ENCODE measurements at regions not wholly inside any gene's neighbourhood (a gene's known extent, or its start where the extent isn't known, plus 50 kb on each side); places are given as distances from the start of the nearest gene placed in this dataset.

DNA sequence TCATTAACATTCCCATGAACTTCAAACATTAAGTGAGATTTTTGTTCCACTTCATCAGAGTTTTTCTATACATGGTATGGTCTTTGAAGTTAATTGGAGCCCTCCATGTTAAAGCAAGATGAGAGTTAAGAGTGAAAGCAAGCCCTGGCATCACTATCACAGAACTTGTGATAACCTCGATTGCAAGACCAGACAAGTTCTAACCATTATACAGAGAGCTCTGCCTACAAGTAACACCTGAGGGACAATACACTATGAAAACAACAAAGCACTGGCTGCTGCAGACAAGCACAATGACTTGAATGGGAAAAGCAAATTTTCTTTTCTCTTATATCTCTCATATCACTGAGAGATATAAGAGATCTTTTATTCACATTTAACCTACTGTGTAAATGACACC lies 126.6 kb upstream of the GYPA start:
- no peak for TF ChIP-seq EZH2phosphoT487 (IDR thresholded peaks at IDR 0.05; ENCODE audit: insufficient read depth, low read depth)
- TF ChIP-seq EZH2 (IDR thresholded peaks at IDR 0.05; ENCODE audit: insufficient read depth, poor library complexity, severe bottlenecking), result no peak
- WGBS, 2 experiments (ENCODE audit: low coverage in 1 of 2, low lambda C conversion rate in 2 of 2, missing lambda C conversion rate in 2 of 2), result 15 to 22% methylated on average over 1 of the region's 1 CpG
- Histone ChIP-seq H3K9me2 (ENCODE audit: insufficient read depth) (no peaks in the 10 kb centered on the region), H3K4me2 (ENCODE audit: unreplicated experiment) (no peak overlapping the region), H3F3A (ENCODE audit: insufficient read depth) (no peaks in the 10 kb centered on the region), H3K79me2 (ENCODE audit: insufficient read depth) (no peaks in the 10 kb centered on the region), H3K27me3 (replicated peaks; ENCODE audit: insufficient read depth) (no peaks in the 10 kb centered on the region), H3K4me1 (ENCODE audit: insufficient read depth) (no peaks in the 10 kb centered on the region), H2AFZ (no peak overlapping the region), H3K9ac (no peak overlapping the region), H3K27ac (no peak overlapping the region), H3K4me3 (no peak overlapping the region), H4K20me1 (ENCODE audit: insufficient read depth) (no peaks in the 10 kb centered on the region), H3K9me3 (ENCODE audit: low read depth) (no peaks in the 10 kb centered on the region), H3K36me3 (ENCODE audit: low read depth) (no peaks in the 10 kb centered on the region)
- in situ Hi-C loops (cut with MboI), result no loop called here
- DNase-seq, result no peak

DNA sequence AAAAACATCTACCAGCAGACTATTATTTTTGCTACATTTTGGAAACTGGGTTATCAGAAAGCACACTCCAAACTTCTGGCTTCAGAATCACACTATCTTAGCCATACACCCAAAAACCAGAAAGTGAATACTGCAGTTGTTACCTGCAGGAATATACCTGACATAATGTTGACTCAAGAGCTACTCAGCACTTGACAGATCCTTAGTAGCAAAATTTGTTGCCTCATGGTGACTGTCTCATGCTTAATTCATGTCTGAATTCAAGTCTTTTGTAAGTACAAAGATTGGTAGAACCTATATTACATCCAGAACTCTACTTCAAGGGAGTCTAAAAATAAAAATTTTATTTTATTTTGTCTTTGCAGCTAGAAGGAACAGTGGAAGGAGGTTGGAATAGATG lies 140.2 kb upstream of the GYPA start:
- Histone ChIP-seq H4K20me1 (ENCODE audit: insufficient read depth) (no peaks in the 10 kb centered on the region), H3K9me3 (ENCODE audit: low read depth) (no peaks in the 10 kb centered on the region), H3K4me2 (ENCODE audit: unreplicated experiment) (no peak overlapping the region), H3K36me3 (ENCODE audit: low read depth) (no peaks in the 10 kb centered on the region), H3K27me3 (replicated peaks; ENCODE audit: insufficient read depth) (no peaks in the 10 kb centered on the region), H3K9ac (no peak overlapping the region), H3K9me2 (ENCODE audit: insufficient read depth) (no peaks in the 10 kb centered on the region), H3K4me1 (ENCODE audit: insufficient read depth) (no peaks in the 10 kb centered on the region), H3K4me3 (no peak overlapping the region), H3F3A (ENCODE audit: insufficient read depth) (no peaks in the 10 kb centered on the region), H3K79me2 (ENCODE audit: insufficient read depth) (no peaks in the 10 kb centered on the region), H3K27ac (no peak overlapping the region), H2AFZ (no peak overlapping the region)
- in situ Hi-C loops (cut with MboI), result no loop called here
- no peak for DNase-seq
- TF ChIP-seq EZH2 (IDR thresholded peaks at IDR 0.05; ENCODE audit: insufficient read depth, poor library complexity, severe bottlenecking) (no peak), EZH2phosphoT487 (IDR thresholded peaks at IDR 0.05; ENCODE audit: insufficient read depth, low read depth) (no peak)

GRCh38 chr4:144283526-144283925 lies 143.0 kb upstream of the GYPA start:
- TF ChIP-seq EZH2 (IDR thresholded peaks at IDR 0.05; ENCODE audit: insufficient read depth, poor library complexity, severe bottlenecking), result no peak
- TF ChIP-seq EZH2phosphoT487 (IDR thresholded peaks at IDR 0.05; ENCODE audit: insufficient read depth, low read depth), result no peak
- no peak overlapping the region for H2AFZ ChIP-seq
- in situ Hi-C loops (cut with MboI), result no loop called here

DNA sequence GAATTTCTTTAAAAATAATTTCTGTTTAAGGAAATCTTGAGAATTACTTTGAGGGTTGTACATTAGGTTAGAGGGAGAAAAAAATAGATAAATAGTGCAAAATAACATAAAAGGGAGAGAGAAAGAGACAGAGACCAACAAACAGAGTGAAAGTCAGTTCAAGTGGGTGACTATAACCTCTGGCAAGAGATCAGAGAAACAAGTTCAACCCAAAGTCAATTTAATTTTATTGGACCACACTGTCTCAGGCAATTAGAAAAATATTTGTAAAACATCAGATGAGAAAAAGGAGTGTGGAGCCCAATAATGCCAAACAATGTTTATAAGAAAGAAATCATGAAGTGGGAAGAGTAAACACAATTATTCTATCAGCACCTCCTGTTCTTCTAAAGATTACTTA lies 143.5 kb upstream of the GYPA start:
- no peak overlapping the region for H3K9ac ChIP-seq
- no peak overlapping the region for H2AFZ ChIP-seq
- H3F3A ChIP-seq (ENCODE audit: insufficient read depth), result no peaks in the 10 kb centered on the region
- H3K9me3 ChIP-seq (ENCODE audit: low read depth), result no peaks in the 10 kb centered on the region
- H3K9me2 ChIP-seq (ENCODE audit: insufficient read depth), result no peaks in the 10 kb centered on the region
- H3K4me1 ChIP-seq (ENCODE audit: insufficient read depth), result no peaks in the 10 kb centered on the region
- H3K27ac ChIP-seq, result no peak overlapping the region
- no peak for DNase-seq
- no peak overlapping the region for H3K4me2 ChIP-seq (ENCODE audit: unreplicated experiment)
- no peaks in the 10 kb centered on the region for H3K79me2 ChIP-seq (ENCODE audit: insufficient read depth)
- in situ Hi-C loops (cut with MboI), result no loop called here
- H3K36me3 ChIP-seq (ENCODE audit: low read depth), result no peaks in the 10 kb centered on the region
- H3K27me3 ChIP-seq (replicated peaks; ENCODE audit: insufficient read depth), result no peaks in the 10 kb centered on the region
- H3K4me3 ChIP-seq, result no peak overlapping the region
- H4K20me1 ChIP-seq (ENCODE audit: insufficient read depth), result no peaks in the 10 kb centered on the region
- no peak for TF ChIP-seq EZH2 (IDR thresholded peaks at IDR 0.05; ENCODE audit: insufficient read depth, poor library complexity, severe bottlenecking)
- no peak for TF ChIP-seq EZH2phosphoT487 (IDR thresholded peaks at IDR 0.05; ENCODE audit: insufficient read depth, low read depth)

More at GRCh38 chr4:144283526-144283925, 143.0 kb upstream of the GYPA start:
- H3K27ac ChIP-seq, result no peak overlapping the region
- no peaks in the 10 kb centered on the region for H3F3A ChIP-seq (ENCODE audit: insufficient read depth)
- no peaks in the 10 kb centered on the region for H3K9me2 ChIP-seq (ENCODE audit: insufficient read depth)
- 15 to 17% methylated on average over 6 of the region's 6 CpGs for WGBS, 2 experiments (ENCODE audit: low coverage in 1 of 2, low lambda C conversion rate in 2 of 2, missing lambda C conversion rate in 2 of 2)
- no peak overlapping the region for H3K4me3 ChIP-seq
- H3K79me2 ChIP-seq (ENCODE audit: insufficient read depth), result no peaks in the 10 kb centered on the region
- no peak for DNase-seq
- H3K9me3 ChIP-seq (ENCODE audit: low read depth), result no peaks in the 10 kb centered on the region
- no peaks in the 10 kb centered on the region for H3K4me1 ChIP-seq (ENCODE audit: insufficient read depth)
- H3K4me2 ChIP-seq (ENCODE audit: unreplicated experiment), result no peak overlapping the region
- H3K9ac ChIP-seq, result no peak overlapping the region
- H3K36me3 ChIP-seq (ENCODE audit: low read depth), result no peaks in the 10 kb centered on the region
- no peaks in the 10 kb centered on the region for H4K20me1 ChIP-seq (ENCODE audit: insufficient read depth)
- no peaks in the 10 kb centered on the region for H3K27me3 ChIP-seq (replicated peaks; ENCODE audit: insufficient read depth)
